IgD-negative memory B cell (primary cell): ENCODE measurements at regions not wholly inside any gene's neighbourhood (a gene's known extent, or its start where the extent isn't known, plus 50 kb on each side); places are given as distances from the start of the nearest gene placed in this dataset.

ENCODE experiments used
- H3K27ac Mint-ChIP-seq, 3 donors: one replicate each; pipeline ENCODE4 v1.8.0; 2020 to 2022; ENCODE audit warnings: mild to moderate bottlenecking in 3 of 3, mixed read lengths in 3 of 3, moderate library complexity in 1 of 3
- H3K27me3 Mint-ChIP-seq: one replicate; pipeline ENCODE4 v1.8.0; 2021; ENCODE audit warnings: mixed read lengths
- H3K36me3 Mint-ChIP-seq: one replicate; pipeline ENCODE4 v1.8.0; 2020; ENCODE audit warnings: mild to moderate bottlenecking, mixed read lengths
- H3K4me1 Mint-ChIP-seq, 3 donors: one replicate each; pipeline ENCODE4 v1.8.0; 2020 to 2022; ENCODE audit warnings: mixed read lengths in 3 of 3, mild to moderate bottlenecking in 1 of 3
- H3K4me3 Mint-ChIP-seq, 4 donors: one replicate each; pipeline ENCODE4 v1.8.0; 2020 to 2022; ENCODE audit warnings: mild to moderate bottlenecking in 4 of 4, mixed read lengths in 4 of 4, moderate library complexity in 3 of 4
- H3K9me3 Mint-ChIP-seq, 3 donors: one replicate each; pipeline ENCODE4 v1.8.0; 2020 to 2021; ENCODE audit warnings: mixed read lengths in 3 of 3, mild to moderate bottlenecking in 1 of 3

DNA sequence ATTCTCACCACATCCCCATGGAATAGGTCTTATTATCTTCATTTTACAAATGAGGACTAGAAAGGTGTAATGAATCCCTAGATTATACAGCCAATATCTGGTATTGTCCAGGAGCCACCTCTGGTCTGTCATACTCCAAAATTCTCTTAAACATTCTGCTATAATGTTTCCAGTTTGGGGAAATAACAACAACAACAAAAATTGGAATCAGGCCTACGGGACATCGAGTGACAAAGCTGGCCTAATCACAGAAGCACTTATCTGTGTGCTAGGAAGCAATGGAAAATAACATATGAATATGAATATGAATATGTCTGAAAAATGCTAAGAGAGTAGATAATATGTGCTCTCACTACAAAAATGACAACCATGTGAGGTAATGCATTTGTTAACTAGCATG lies 264.1 kb downstream of the GASK1B start:
- H3K4me3 Mint-ChIP-seq, result no peak overlapping the region

DNA sequence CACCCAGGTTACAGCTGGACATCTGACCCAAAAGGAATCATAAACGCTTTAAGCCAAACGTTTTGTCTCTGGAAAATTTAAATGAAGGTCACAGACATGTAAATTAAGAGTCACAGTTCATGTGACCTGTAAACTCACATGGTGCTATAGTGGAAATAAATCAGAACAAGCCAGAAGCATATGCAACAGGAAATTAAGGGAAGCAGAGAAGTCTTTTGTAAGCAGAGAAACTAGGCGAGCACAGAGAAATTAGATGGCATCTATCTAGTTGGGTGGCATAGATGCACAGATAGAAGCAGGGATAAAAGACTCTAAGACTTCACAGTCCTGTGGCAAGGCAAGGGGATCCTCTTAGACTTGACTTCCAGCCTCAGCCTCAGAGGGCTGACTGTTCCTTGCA lies 264.8 kb downstream of the GASK1B start:
- Mint-ChIP-seq H3K36me3 (no peaks in the 10 kb centered on the region), H3K4me3 (no peak overlapping the region), H3K4me1 (no peaks in the 10 kb centered on the region), H3K27me3 (no peaks in the 10 kb centered on the region), H3K27ac (no peak overlapping the region), H3K9me3 (peaks cover 0 to 2% (median 0%) of the 10 kb centered on the region in 3 donors)

More for the DNA sequence above, 264.1 kb downstream of the GASK1B start:
- Mint-ChIP-seq H3K27me3 (no peaks in the 10 kb centered on the region), H3K36me3 (no peaks in the 10 kb centered on the region), H3K27ac (no peak overlapping the region), H3K4me1 (no peaks in the 10 kb centered on the region), H3K9me3 (peaks cover 0 to 2% (median 0%) of the 10 kb centered on the region in 3 donors)

DNA sequence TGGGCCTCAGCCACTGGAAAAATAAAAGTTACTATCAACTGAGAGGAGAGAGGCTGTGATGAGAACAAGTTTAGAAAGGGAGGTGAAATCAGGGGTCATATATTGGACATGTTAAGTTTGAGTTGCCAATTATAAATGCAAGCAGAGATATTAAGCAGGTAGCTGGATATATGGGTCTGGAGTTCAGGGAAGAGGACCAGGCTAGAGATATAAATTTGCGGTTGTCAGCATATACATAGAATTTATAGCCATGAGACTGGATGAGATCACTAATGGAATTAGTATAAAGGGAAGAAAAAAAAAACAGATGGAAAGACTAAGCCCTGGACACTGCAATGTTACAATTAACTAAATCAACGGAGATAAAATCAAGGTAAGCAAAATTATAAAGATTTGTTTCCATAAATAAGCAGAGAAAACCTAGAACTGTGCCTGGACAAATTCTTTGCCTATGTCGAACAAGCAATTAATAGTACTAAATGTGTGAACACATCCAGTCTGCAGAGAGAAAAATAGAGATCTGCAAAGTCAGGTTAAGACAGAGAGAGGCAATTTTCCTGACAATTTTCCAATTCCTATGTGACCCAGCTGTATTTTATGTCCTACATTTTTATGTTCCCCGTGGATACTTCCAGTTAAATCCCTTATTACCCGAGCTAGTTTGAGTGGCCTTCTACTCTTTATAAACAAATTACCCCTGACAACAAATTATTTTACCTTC lies 265.4 kb downstream of the GASK1B start:
- Mint-ChIP-seq H3K4me1 (no peaks in the 10 kb centered on the region), H3K36me3 (no peaks in the 10 kb centered on the region), H3K27me3 (no peaks in the 10 kb centered on the region), H3K27ac (no peak overlapping the region), H3K4me3 (no peak overlapping the region), H3K9me3 (peaks cover 0 to 3% (median 0%) of the 10 kb centered on the region in 3 donors)

DNA sequence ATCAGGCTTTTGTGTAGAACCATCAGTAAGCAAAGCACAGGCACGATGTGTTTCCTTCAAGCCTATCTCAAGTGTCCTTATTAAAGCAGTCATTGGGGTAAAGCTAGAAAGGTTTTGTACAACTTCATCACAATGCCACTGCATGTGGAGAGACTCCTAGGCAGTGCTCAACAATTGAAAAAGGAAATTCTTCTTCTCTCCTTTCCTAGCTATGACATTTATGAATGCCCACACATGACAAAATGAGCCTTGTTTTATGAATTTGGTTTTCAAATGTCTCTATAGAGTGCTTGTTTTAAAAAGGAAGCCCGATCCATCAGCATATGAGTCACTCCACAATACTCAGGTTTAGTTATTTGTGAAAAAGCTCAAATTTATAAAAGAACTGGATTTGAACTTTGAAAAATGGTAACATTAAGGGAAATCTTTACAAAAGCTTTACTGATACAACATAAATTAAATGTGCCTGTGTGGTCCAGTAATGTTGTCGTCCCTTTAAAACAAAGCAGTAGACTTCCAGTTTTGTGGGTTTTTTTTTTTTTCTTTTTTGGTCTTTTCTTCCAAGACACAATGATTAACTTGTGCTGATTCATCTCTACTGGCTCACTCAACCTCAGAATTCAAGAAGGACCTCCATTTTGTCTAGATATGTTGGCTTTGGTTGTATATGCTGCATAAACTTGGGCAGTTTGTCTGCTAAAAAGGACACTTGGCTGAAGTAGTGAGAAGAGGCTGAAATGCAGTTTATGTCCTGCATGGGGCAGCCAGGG lies 273.8 kb downstream of the GASK1B start:
- Mint-ChIP-seq H3K4me3 (no peak overlapping the region), H3K9me3 (peaks cover 2 to 7% (median 4%) of the 10 kb centered on the region in 3 donors), H3K27ac (no peak overlapping the region), H3K4me1 (peaks cover 0 to 3% (median 0%) of the 10 kb centered on the region in 3 donors), H3K27me3 (no peaks in the 10 kb centered on the region), H3K36me3 (peaks cover 2% of the 10 kb centered on the region)

DNA sequence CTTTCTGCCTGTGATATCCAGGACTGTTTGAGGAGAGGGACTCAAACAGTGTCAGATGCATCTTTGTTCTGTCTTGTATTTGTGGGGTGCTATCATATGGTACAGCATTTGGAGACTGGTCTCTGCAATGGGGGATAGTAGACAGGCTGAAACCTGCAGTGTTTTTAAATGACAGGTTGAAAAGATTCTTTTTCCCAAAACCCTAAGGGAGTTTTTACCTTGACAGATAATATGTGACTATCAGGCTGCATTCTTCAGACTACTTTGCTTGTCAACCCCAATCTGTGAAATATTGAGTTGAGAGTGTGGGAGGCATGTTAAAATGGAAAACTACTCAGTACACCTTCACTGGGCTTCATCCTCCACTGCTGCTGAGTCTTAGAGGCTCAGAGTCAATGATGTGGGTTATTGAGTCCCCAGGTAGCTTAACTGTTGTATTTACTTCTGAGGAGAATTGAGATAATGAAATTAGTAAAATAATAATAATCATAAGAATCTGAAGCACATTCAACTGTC lies 274.9 kb downstream of the GASK1B start:
- no peak overlapping the region for H3K4me3 Mint-ChIP-seq
- H3K9me3 Mint-ChIP-seq, result peaks cover 2 to 7% (median 4%) of the 10 kb centered on the region in 3 donors
- H3K27me3 Mint-ChIP-seq, result no peaks in the 10 kb centered on the region
- peaks cover 2% of the 10 kb centered on the region for H3K36me3 Mint-ChIP-seq
- H3K4me1 Mint-ChIP-seq, result peaks cover 0 to 3% (median 0%) of the 10 kb centered on the region in 3 donors
- H3K27ac Mint-ChIP-seq, result no peak overlapping the region

DNA sequence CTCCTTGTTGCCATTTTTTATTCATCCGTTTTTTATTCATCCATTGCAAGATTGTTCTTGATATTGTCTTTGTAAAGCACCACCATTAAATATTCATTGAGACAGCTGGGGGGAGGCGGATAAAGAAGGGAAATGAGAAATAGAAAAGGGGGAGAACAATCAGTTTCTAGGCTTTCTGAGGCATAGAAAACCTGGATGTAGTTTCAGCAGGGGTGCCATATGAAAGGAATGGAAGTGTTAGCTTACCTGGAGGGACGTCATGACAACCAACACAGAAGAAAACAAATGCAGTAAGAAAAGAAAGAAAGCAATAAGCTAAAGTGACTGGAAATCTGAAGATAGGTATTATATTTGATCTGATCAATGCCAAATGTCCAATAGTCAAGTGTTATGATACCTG lies 276.1 kb downstream of the GASK1B start:
- H3K27me3 Mint-ChIP-seq, result no peaks in the 10 kb centered on the region
- H3K36me3 Mint-ChIP-seq, result peaks cover 2% of the 10 kb centered on the region
- peaks cover 2 to 7% (median 3%) of the 10 kb centered on the region in 3 donors for H3K9me3 Mint-ChIP-seq
- H3K4me1 Mint-ChIP-seq, result peaks cover 0 to 1% (median 0%) of the 10 kb centered on the region in 3 donors
- H3K4me3 Mint-ChIP-seq, result no peak overlapping the region
- H3K27ac Mint-ChIP-seq, result no peak overlapping the region

DNA sequence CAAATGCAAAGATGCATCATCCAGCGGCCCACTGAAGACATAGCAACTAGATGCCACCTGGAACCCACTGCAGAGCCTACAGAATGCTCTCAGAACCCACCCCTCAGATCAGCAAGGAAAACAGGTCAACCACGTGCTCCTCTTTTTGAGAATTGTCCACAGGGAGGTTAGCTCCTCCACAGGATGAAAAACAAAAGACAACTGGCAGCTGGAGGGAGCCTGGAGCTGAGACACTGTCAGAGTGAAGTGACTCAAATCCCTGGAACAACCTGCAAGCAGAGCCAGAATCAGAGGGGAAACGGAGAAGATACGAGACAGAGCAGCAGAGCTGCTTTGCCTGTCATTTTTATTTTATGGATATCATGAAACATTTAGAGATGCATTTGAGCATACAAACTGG lies 277.6 kb downstream of the GASK1B start:
- peaks cover 0 to 1% (median 0%) of the 10 kb centered on the region in 3 donors for H3K4me1 Mint-ChIP-seq
- H3K36me3 Mint-ChIP-seq, result no peaks in the 10 kb centered on the region
- no peaks in the 10 kb centered on the region for H3K27me3 Mint-ChIP-seq
- H3K9me3 Mint-ChIP-seq, result peaks cover 2 to 4% (median 3%) of the 10 kb centered on the region in 3 donors
- no peak overlapping the region for H3K4me3 Mint-ChIP-seq
- H3K27ac Mint-ChIP-seq, result no peak overlapping the region

DNA sequence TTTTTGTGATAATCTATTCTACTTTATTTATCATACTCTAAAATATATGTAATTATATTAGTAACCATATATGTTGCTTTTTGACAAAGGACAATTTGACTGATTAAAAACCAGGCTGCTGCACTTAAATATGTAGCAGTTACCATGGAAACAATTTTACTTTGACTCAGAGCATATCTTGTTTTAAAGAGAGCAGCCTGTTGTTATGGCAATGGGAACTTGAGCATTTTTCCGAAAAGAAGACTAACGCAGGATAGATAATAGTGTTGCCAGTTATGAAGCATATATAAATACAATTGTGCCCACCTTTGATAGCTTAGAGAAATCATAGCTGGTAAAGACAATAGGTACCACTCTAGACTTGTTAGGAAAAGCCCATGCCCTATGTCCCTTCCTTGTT lies 283.0 kb downstream of the GASK1B start:
- Mint-ChIP-seq H3K4me1 (peaks cover 0 to 1% (median 0%) of the 10 kb centered on the region in 3 donors), H3K9me3 (peaks cover 0 to 4% (median 1%) of the 10 kb centered on the region in 3 donors), H3K36me3 (no peaks in the 10 kb centered on the region), H3K4me3 (no peak overlapping the region), H3K27ac (no peak overlapping the region), H3K27me3 (no peaks in the 10 kb centered on the region)

DNA sequence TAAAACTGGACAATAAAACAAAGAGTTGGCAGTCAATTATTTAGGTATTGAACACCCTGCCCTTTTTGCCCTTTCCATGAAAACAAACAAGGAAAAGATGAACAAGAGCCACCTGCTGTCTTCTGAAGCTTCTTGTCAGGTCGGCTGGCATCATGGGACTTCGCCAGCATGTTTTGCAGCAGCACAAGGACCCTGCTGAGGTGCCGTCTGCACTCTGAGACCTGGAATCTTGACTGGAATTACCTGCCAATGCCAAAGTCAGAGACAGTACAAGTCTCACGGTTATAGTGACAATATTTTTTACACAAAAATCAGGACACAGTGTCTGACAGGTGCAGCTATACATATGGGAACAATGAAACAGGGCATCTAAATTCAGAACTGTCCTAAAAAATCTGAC lies 284.5 kb downstream of the GASK1B start:
- peaks cover 0 to 4% (median 1%) of the 10 kb centered on the region in 3 donors for H3K9me3 Mint-ChIP-seq
- no peak overlapping the region for H3K27ac Mint-ChIP-seq
- H3K27me3 Mint-ChIP-seq, result no peaks in the 10 kb centered on the region
- H3K4me3 Mint-ChIP-seq, result no peak overlapping the region
- H3K36me3 Mint-ChIP-seq, result no peaks in the 10 kb centered on the region
- peaks cover 0 to 1% (median 0%) of the 10 kb centered on the region in 3 donors for H3K4me1 Mint-ChIP-seq

DNA sequence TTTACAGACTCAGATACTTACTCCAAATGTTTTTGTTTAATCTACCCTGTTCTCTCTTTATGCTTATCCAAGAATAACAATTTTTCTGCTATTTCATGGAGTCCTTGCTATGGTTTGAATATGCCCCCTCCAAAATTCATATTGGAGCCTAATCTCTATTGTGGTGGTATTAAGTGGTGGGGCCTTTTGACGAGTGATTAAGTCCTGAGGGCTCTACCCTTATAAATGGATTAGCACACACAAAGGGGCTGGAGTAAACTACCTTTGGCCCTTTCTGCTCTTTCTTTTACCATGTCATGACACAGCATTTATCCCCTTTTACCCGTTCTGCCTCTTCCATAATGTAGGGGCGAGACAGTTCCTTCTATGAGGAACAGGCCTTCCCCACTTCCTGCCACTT lies 285.5 kb downstream of the GASK1B start:
- H3K9me3 Mint-ChIP-seq, result peaks cover 0 to 4% (median 1%) of the 10 kb centered on the region in 3 donors
- no peak overlapping the region for H3K4me3 Mint-ChIP-seq
- no peaks in the 10 kb centered on the region for H3K36me3 Mint-ChIP-seq
- no peaks in the 10 kb centered on the region for H3K27me3 Mint-ChIP-seq
- H3K4me1 Mint-ChIP-seq, result peaks cover 0 to 1% (median 0%) of the 10 kb centered on the region in 3 donors
- H3K27ac Mint-ChIP-seq, result no peak overlapping the region

DNA sequence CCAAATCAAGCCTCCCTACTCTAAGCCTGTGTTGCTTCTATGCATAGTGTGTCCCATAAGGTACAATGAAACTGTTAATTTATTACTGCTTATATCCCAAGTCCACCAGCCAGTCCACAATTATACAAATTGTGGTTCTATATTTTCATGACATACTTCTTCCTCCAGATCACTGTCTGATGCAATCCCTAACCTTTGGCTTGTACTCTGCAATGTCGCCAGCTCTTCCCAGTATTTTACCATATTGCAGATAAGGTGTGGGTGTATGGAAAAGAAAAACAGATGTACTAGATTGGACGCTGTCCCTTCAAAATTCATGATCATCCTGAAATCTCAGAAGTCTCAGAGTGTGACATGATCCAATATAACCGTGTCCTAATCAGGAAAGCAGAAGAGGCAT lies 286.2 kb downstream of the GASK1B start:
- Mint-ChIP-seq H3K36me3 (no peaks in the 10 kb centered on the region), H3K9me3 (peaks cover 0 to 4% (median 1%) of the 10 kb centered on the region in 3 donors), H3K27me3 (no peaks in the 10 kb centered on the region), H3K4me3 (no peak overlapping the region), H3K27ac (no peak overlapping the region), H3K4me1 (peaks cover 0 to 1% (median 0%) of the 10 kb centered on the region in 3 donors)

DNA sequence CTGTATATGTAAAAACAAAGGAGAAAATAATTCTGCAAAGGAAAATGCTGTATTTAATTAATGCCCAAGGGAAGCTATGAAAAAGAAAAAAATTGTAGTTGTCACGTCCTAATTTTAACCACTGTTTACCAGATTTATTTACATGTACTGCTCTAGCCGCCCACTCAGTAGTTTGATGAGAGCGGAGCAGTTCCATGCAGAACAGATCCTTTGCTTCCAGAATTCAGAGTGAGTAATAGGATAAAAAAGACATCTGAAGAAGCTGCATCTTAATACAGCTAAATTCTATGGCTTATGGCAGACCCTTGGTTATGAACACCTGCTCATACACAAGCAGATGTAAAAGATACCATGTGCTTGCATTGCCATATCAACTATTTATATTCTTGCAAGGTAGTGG lies 287.0 kb downstream of the GASK1B start:
- Mint-ChIP-seq H3K27me3 (no peaks in the 10 kb centered on the region), H3K36me3 (no peaks in the 10 kb centered on the region), H3K9me3 (peaks cover 0 to 4% (median 1%) of the 10 kb centered on the region in 3 donors), H3K27ac (no peak overlapping the region), H3K4me1 (peaks cover 0 to 1% (median 0%) of the 10 kb centered on the region in 3 donors), H3K4me3 (no peak overlapping the region)

DNA sequence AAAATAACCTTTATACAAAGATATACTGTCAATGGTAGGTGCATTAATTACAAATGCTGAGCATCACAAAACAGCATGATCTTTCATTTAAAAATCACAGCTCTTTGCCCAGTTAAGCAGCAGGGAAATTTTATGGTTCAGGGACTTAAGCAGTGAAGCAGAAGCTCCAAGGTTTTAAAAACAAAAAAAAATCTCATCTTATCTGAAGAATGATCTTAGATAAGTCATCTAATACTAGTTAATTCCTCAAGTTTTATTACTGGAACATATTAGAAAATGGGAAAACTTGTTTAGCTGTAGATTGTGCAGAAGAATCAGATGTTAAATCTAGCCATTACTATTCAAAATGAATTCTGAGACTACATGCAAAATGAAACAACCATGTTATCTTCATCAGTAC lies 289.9 kb downstream of the GASK1B start:
- H3K4me1 Mint-ChIP-seq, result peaks cover 0 to 1% (median 0%) of the 10 kb centered on the region in 3 donors
- no peak overlapping the region for H3K4me3 Mint-ChIP-seq
- H3K27me3 Mint-ChIP-seq, result no peaks in the 10 kb centered on the region
- H3K36me3 Mint-ChIP-seq, result no peaks in the 10 kb centered on the region
- H3K9me3 Mint-ChIP-seq, result peaks cover 2 to 4% (median 4%) of the 10 kb centered on the region in 3 donors
- H3K27ac Mint-ChIP-seq, result no peak overlapping the region

DNA sequence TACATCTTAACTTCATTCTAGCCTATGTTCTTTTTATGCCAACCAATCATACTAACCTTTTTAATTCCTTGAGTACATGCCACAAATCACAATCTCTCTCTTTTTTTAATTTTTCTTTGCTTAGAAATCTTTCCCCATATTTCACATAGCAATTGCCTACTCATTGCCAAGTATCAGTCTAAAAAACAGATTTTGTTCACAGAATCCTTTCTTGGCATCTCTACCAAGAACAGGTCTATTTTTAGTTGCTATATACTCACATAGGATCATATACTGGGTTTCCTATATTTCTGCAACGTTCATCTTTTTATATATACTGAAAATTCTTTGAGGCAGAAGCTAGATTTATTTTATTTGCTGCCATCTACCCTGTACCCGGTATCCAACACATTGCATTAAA lies 292.1 kb downstream of the GASK1B start:
- Mint-ChIP-seq H3K36me3 (no peaks in the 10 kb centered on the region), H3K27me3 (no peaks in the 10 kb centered on the region)

DNA sequence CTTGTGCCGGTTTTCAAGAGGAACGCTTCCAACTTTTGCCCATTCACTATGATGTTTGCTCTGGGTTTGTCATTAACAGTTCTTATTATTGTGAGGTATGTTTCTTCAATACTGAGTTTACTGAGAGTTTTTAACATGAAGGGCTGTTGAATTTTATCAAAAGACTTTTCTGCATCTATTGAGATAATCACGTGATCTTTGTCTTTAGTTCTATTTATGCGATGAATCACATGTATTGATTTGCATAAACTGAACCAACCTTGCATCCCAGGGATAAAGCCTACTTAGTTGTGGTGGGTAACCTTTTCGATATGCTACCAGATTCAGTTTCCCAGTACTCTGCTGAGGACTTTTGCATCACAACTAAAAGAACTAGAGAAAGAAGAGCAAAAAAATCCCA lies 318.0 kb downstream of the GASK1B start:
- H3K27me3 Mint-ChIP-seq, result no peaks in the 10 kb centered on the region

More for the DNA sequence above, 292.1 kb downstream of the GASK1B start:
- Mint-ChIP-seq H3K27ac (no peak overlapping the region), H3K4me3 (no peak overlapping the region), H3K9me3 (peaks cover 3 to 5% (median 5%) of the 10 kb centered on the region in 3 donors), H3K4me1 (peaks cover 0 to 1% (median 0%) of the 10 kb centered on the region in 3 donors)

More for the DNA sequence above, 318.0 kb downstream of the GASK1B start:
- H3K36me3 Mint-ChIP-seq, result no peaks in the 10 kb centered on the region
- H3K4me1 Mint-ChIP-seq, result no peaks in the 10 kb centered on the region
- no peak overlapping the region for H3K4me3 Mint-ChIP-seq
- H3K27ac Mint-ChIP-seq, result no peak overlapping the region
- peaks cover 4 to 13% (median 9%) of the 10 kb centered on the region in 3 donors for H3K9me3 Mint-ChIP-seq
